Gastrocnemius medialis (tissue), 4 donors: ENCODE measurements at regions not wholly inside any gene's neighbourhood (a gene's known extent, or its start where the extent isn't known, plus 50 kb on each side); places are given as distances from the start of the nearest gene placed in this dataset.

Experiments used
- POLR2A ChIP-seq, 2 donors: fragments of 450-650 bp; IDR thresholded peaks; one replicate each; pipeline ENCODE4 v1.6.1; 2017; ENCODE audit warnings: antibody characterized with exemption in 2 of 2, mild to moderate bottlenecking in 2 of 2, moderate library complexity in 2 of 2
- TF ChIP-seq, protein P1 (sequence below), 5 experiments: fragments of 450-650 bp in 3 of 5; fragments of 200-600 bp in 2 of 5; sonication (generic) in 2 of 5; IDR thresholded peaks in 4 of 5; conservative IDR thresholded peaks in 1 of 5; 1 replicate in 4 of 5; 2 replicates in 1 of 5; pipeline ENCODE4 v1.5.1; 2016 to 2019; ENCODE audit warnings: antibody characterized with exemption in 5 of 5, mild to moderate bottlenecking in 3 of 5, moderate library complexity in 3 of 5

- TF ChIP-seq, protein P1, sequence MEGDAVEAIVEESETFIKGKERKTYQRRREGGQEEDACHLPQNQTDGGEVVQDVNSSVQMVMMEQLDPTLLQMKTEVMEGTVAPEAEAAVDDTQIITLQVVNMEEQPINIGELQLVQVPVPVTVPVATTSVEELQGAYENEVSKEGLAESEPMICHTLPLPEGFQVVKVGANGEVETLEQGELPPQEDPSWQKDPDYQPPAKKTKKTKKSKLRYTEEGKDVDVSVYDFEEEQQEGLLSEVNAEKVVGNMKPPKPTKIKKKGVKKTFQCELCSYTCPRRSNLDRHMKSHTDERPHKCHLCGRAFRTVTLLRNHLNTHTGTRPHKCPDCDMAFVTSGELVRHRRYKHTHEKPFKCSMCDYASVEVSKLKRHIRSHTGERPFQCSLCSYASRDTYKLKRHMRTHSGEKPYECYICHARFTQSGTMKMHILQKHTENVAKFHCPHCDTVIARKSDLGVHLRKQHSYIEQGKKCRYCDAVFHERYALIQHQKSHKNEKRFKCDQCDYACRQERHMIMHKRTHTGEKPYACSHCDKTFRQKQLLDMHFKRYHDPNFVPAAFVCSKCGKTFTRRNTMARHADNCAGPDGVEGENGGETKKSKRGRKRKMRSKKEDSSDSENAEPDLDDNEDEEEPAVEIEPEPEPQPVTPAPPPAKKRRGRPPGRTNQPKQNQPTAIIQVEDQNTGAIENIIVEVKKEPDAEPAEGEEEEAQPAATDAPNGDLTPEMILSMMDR (IDR thresholded peaks at IDR 0.05 in 4 of 5, conservative IDR thresholded peaks at IDR 0.05 in 1 of 5): no peak
- no peak for TF ChIP-seq POLR2A (IDR thresholded peaks at IDR 0.05)
Measured at GRCh38 chr1:214991691-214992315, 90.7 kb upstream of the KCNK2 start.
